ENCODE measurements at regions not wholly inside any gene's neighbourhood (a gene's known extent, or its start where the extent isn't known, plus 50 kb on each side); places are given as distances from the start of the nearest gene placed in this dataset.

DNA sequence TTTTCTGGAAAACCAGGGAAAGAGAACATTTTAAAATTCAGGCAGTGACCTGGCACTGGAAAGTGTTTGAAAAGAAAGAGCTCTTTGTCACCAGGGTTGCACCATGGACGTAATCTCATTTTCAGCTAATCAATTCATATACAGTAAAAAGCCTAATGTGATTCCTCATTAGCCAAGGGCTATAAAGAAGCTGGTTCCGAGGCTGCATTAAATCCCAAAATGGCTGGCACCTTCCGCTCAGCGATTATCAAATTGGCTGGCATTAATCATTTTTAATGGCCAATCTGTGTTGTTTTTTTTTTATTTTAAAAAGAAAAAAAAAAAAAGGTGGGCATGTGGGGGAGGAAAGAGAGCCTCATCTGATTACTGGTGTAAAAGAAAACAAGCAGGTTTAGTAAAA lies 341.4 kb downstream of the RAB28 start:
- TF ChIP-seq, protein P1, sequence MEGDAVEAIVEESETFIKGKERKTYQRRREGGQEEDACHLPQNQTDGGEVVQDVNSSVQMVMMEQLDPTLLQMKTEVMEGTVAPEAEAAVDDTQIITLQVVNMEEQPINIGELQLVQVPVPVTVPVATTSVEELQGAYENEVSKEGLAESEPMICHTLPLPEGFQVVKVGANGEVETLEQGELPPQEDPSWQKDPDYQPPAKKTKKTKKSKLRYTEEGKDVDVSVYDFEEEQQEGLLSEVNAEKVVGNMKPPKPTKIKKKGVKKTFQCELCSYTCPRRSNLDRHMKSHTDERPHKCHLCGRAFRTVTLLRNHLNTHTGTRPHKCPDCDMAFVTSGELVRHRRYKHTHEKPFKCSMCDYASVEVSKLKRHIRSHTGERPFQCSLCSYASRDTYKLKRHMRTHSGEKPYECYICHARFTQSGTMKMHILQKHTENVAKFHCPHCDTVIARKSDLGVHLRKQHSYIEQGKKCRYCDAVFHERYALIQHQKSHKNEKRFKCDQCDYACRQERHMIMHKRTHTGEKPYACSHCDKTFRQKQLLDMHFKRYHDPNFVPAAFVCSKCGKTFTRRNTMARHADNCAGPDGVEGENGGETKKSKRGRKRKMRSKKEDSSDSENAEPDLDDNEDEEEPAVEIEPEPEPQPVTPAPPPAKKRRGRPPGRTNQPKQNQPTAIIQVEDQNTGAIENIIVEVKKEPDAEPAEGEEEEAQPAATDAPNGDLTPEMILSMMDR (IDR thresholded peaks at IDR 0.05; ENCODE audit: low read depth, low read length): no peak
- DNase-seq (ENCODE audit: extremely low read depth, low read depth): no peak

DNA sequence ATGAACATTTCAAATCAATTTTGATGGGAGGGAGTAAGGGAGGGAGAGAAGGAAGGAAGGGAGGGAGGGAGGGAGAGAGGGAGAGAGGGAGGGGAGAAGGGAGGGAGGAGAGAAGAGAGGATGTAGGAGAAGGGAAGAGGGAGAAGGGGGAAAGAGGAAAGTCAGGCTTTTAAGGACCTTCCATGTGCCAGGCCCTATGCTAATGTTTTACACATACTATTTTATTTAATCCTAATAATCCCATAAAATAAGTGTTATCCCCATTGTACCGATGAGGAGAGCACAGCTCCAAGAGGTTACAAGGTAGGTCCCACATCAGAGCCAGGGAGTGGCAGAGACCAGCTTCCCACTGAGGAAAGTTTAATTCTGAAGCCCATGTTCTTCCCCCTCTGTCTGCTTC lies 341.9 kb downstream of the RAB28 start:
- DNase-seq (ENCODE audit: extremely low read depth, low read depth): no peak
- TF ChIP-seq, protein P1 (IDR thresholded peaks at IDR 0.05; ENCODE audit: low read depth, low read length): no peak

DNA sequence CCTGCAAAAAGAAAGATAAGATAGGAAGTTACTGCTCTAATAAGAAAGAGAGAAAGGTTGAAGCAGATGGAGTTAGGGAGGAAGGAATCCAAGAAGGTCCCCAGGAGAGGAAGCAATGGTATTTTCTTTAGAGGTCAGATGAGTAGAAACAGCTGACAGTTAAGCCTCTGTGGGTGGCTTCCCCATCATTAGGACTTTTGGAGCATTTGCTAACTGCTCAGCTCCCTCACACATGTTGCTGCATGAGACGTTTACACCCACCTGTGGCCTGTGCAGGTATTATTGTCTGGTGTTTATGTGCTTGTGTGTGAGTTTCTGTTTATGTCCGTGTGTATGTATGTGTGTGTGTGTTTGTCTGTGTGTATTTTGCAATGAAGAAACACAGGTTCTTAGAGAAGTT lies 346.8 kb downstream of the RAB28 start:
- TF ChIP-seq, protein P1 (IDR thresholded peaks at IDR 0.05; ENCODE audit: low read depth, low read length): no peak

DNA sequence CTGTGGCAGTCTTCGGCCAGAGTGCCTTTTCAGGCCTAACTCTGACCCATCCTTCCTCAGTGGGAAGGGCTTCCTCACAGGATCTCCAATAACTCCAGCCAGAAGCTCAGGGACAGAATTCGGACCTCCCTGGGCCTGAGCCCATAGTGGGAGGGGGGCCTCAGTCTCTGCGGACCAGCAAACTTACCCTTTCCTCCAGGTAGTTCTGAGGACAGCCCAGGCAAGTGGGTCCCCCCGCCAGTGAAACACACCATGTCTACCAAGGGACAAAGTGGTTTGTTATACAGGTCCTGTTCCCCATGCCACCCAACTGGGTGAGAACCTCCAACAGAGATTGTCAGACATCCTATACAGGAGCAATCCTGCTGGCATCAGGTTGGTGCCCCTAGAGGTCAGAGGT lies 350.4 kb downstream of the RAB28 start:
- TF ChIP-seq, protein P1 (IDR thresholded peaks at IDR 0.05; ENCODE audit: low read depth, low read length): no peak
- DNase-seq (ENCODE audit: extremely low read depth, low read depth): no peak

More for the DNA sequence above, 346.8 kb downstream of the RAB28 start:
- DNase-seq (ENCODE audit: extremely low read depth, low read depth): no peak

DNA sequence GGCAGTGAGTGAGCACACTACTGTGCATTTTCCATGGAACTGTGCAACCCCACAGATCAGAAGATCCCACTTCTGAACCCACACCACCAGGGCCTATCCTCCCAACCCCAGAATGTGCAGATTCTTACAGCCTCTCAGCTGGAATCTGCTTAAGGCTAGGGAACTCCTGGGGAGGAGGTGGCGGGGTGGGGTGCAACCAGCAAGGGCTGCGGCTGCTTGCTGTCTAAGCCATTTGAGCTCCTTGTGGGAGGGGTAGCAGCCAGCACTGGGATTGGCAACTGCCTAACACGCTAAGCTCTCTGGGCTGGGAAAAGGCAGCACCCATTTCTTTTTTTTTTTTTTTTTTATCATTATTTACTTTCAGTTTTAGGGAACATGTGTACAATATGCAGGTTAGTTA lies 353.3 kb downstream of the RAB28 start:
- TF ChIP-seq, protein P1 (IDR thresholded peaks at IDR 0.05; ENCODE audit: low read depth, low read length): no peak
- no peak for DNase-seq (ENCODE audit: extremely low read depth, low read depth)

DNA sequence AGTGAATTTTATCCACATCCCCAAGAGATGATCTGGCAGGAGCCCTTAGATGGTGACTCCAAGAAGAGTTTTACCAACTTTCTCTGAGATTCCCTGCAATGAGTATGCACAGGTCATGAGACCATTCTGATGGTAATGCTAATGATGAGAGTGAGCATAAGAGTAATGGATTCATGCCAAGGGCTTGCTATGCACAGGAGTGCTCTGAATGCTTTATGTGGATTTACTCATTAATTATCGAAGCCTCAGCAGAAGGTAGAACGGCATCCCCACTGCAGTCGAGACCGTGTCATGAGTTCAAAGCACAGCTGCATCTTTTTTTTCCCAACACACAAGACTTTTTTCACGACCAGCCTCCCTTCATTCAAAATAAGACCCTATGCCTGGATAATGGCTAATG lies 355.0 kb downstream of the RAB28 start:
- TF ChIP-seq, protein P1 (IDR thresholded peaks at IDR 0.05; ENCODE audit: low read depth, low read length): no peak
- no peak for DNase-seq (ENCODE audit: extremely low read depth, low read depth)

DNA sequence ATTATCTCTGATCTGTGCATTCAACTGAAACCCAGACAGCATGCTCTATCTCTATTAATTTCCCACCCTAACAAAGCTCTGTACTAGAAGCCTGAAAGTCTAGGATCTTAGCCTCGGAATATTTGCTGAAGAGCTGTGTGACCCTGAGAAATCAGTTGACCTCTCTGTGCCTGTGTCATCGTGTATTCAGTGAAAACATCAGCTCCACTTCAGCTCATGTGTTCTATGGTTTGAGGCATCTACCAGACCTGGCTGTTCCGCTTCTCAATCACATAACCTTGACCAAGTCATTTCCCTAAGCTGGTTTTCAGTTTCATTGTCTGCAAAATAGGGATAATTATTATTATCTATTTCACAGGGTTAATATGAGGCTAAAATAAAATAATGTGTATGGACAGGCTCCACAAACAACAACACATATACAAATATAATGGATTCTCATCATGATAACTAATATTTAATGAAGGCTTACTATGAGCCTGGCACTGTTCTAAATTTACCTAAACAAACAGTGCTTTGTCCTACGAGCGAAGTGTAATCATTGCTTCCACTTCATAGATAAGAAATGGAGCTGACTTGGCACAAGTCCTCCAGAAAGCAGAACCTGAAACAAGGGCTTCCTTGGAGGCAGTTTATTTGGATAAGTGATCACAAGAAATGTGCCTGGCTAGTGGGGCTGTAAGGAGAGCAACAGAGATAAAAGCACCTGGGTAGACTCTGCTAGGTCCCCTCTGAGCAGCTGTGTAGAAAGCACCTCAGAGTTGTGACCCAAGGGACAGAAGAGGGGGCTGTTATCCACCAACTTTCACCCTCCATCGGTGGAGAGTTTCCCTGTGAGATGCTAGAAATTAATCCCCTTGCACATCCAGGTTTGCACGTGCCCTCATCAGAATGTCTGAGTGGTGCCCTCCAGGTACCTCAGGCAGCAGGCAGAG lies 356.9 kb downstream of the RAB28 start:
- TF ChIP-seq, protein P1 (IDR thresholded peaks at IDR 0.05; ENCODE audit: low read depth, low read length): no peak
- no peak for DNase-seq (ENCODE audit: extremely low read depth, low read depth)
